Astrocyte of the cerebellum (primary cell): ENCODE measurements at regions not wholly inside any gene's neighbourhood (a gene's known extent, or its start where the extent isn't known, plus 50 kb on each side); places are given as distances from the start of the nearest gene placed in this dataset.
"Not testable (repeated sequence)": the region's sequence is repeated elsewhere in the genome, so short reads cannot be mapped to it uniquely, and the experiment has no call there.

Experiments used
- DNase-seq: peaks from one replicate; pipeline ENCODE4 v3.0.0-alpha.2; 2011; ENCODE audit warnings: low read depth
- H3K4me3 ChIP-seq: 2 replicates; pipeline ENCODE4 v1.5.1; 2011; ENCODE audit warnings: mild to moderate bottlenecking, low read depth, low read length, moderate library complexity
- CTCF ChIP-seq: IDR thresholded peaks from 2 replicates; pipeline ENCODE4 v1.5.1; 2012; ENCODE audit warnings: low read length, low read depth, moderate library complexity, mild to moderate bottlenecking; ENCODE audit errors: missing control alignments
- in situ Hi-C: cut with HindIII; loops from 2 replicates; pipeline ENCODE4 v1.10.0; 2017; ENCODE audit warnings: low sequenced_read_pairs

GRCh38 chr5:12883395-12883794, 979.1 kb upstream of the CTNND2 start:
- no peak overlapping the region for H3K4me3 ChIP-seq
- DNase-seq, result no peak
- in situ Hi-C loops, result no loop called here
- no peak for TF ChIP-seq CTCF

GRCh38 chr5:12876541-12877298, 972.5 kb upstream of the CTNND2 start:
- no peak for DNase-seq
- TF ChIP-seq CTCF, result no peak
- in situ Hi-C loops, result no loop called here
- H3K4me3 ChIP-seq, result no peak overlapping the region

DNA sequence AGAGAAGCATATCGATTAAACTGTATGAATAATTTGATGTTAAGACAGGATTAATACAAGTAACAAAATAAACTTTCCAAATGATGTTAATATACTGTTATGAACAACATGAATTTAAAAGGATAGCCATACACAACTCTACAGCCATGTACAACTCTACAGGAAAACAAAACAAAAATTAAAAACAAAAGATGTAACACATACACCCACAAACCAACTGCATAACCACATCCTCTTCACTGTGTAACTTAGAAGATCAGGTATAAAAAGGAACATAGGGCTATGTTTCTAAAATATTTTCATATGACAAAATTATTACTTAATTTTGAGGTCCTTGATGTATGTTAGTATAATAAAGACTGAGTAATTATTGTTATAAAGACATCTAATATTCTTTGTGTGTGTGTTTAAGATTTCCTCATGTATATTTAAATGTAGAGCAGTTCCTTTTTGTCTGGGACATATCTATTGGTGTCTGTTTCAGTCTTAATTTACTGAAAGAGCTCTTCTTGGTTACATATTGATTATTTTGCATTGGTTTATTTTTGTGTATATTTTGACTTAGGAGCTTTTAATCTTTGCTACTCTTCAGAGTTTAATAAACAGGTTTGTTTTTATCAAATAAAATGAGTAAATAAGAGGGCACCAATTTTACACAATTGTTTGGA, 966.8 kb upstream of the CTNND2 start:
- no peak for DNase-seq
- no peak overlapping the region for H3K4me3 ChIP-seq
- no peak for TF ChIP-seq CTCF
- in situ Hi-C loops, result no loop called here

GRCh38 chr5:12865529-12865928, 961.3 kb upstream of the CTNND2 start:
- in situ Hi-C loops, result no loop called here
- DNase-seq, result peak; percentile 53
- no peak overlapping the region for H3K4me3 ChIP-seq
- TF ChIP-seq CTCF, result no peak

GRCh38 chr5:12861886-12862654, 957.8 kb upstream of the CTNND2 start:
- H3K4me3 ChIP-seq, result no peak overlapping the region
- in situ Hi-C loops, result no loop called here
- TF ChIP-seq CTCF, result no peak
- DNase-seq, result no peak

- H3K4me3 ChIP-seq, in situ Hi-C loops, DNase-seq: not testable (repeated sequence)
These were observed 951.9 kb upstream of the CTNND2 start for GRCh38 chr5:12856105-12856504.
